Right forelimb (tissue), 1 donor: ENCODE measurements at regions not wholly inside any gene's neighbourhood (a gene's known extent, or its start where the extent isn't known, plus 50 kb on each side); places are given as distances from the start of the nearest gene placed in this dataset.

Experiments used
- DNase-seq: peaks from one replicate; pipeline ENCODE4 v3.0.0-alpha.2; 2018

- DNase-seq = no peak
These were observed 276.9 kb downstream of the PTBP2 start for GRCh38 chr1:96998466-96998865.

DNA sequence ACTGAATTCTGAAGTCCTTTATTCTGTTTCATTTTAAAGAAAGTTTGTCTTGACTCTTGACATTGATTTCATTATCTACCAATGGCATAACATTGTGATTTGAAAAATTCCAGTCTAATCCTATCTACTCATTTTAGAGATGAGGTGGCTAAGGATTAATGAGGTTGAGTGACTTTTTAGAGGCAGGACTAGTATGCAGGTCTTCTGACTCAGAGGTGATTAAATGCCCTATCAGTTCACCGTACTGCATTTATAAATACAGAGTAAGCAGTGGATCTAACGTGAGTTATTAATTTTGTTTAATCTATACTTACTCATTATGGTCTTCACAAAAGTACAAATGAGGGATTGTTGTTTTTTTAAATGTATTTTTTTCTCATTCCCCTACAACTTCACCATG, 277.6 kb downstream of the PTBP2 start:
- DNase-seq = no peak

DNA sequence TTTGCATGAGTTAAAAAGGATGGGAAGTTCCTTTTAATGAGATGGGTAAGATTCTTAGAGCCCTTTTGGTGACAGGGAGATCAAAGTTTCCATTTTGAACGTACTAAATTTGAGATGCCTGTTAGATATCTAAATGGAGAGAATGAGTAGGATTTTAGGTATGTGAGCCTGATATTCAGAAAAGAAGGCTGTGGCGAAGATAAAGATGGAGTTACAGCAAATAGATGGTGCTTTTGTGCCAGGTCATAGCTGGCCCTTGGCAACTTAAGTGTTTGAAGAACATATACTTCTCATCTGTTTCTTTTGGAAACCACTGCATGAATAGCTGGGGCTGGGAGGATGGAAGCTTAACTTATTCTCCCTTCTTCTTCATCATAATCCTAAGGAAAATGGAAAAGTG, 282.5 kb downstream of the PTBP2 start:
- DNase-seq = no peak

GRCh38 chr1:97004743-97005142, 283.2 kb downstream of the PTBP2 start:
- DNase-seq = no peak

GRCh38 chr1:97006044-97006661, 284.6 kb downstream of the PTBP2 start:
- peak; percentile 56 for DNase-seq

- no peak for DNase-seq
These were observed 286.4 kb downstream of the PTBP2 start for GRCh38 chr1:97007840-97008604.

DNA sequence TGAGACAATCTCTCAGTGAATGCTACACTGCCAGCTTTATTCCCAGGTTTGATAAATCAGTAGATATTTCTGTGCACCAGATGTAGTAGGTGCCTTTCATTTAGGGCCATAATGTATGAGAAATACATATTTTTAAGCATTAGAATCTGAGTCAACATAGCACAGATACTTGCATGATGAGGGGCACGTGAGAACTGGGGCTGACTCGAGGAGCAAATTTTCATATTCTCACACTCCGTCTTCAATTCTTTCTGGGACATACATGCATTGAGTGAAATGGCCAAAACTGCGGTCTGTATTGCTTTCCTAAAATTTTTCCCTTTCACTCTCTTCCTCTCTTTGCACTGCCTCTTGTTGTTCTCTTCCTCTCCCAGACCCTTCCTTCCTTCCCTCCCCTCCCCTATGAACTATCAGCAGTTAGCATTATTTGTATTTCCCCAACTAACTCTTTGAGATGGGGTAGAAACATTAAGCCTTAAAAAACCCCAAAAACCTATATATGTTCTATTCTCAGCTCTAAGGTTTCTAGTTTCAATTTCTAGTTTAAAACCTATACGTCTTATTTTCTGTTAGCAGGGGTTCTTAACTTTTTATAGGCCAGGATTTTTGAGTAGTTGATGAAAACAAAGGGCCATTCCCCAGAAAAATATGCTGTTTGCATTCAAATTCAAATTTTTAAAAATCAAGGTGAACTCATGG, 289.1 kb downstream of the PTBP2 start:
- no peak for DNase-seq

- DNase-seq = no peak
These were observed 291.6 kb downstream of the PTBP2 start for GRCh38 chr1:97013136-97013535.

- DNase-seq = no peak
These were observed 292.4 kb downstream of the PTBP2 start for GRCh38 chr1:97013941-97014340.

- no peak for DNase-seq
These were observed 292.8 kb downstream of the PTBP2 start for GRCh38 chr1:97014426-97014825.

DNA sequence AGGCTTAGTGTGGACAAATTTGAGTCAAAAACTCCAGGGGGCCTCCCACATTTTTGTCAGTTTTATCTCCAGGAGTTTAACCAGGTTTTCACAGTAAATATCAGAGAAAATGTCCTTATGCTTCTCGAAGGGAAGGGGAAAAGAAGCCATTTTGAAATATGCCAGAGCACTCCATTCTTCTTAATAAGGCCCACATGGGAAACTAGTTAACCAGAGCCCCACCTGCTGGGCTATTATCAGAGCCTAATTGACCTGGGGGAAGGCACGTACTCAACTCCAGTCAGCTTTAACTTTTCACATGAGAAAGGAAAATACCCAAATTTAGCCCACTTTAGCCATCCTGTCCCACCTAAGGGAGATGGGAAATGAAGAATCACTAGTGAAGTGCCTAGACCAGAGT, 296.3 kb downstream of the PTBP2 start:
- no peak for DNase-seq
